ENCODE measurements at regions not wholly inside any gene's neighbourhood (a gene's known extent, or its start where the extent isn't known, plus 50 kb on each side); places are given as distances from the start of the nearest gene placed in this dataset.
A peak's percentile ranks its signal among the peaks of the same experiment; 100 is the strongest.

- H3K4me3 Mint-ChIP-seq = no peak overlapping the region
- peak; percentile 50 for ATAC-seq
- H3K27ac Mint-ChIP-seq = no peak overlapping the region
- peaks cover 13% of the 10 kb centered on the region for H3K27me3 Mint-ChIP-seq
- peaks cover 4% of the 10 kb centered on the region for H3K9me3 Mint-ChIP-seq
- H3K4me1 Mint-ChIP-seq = peaks cover 6% of the 10 kb centered on the region
- no peaks in the 10 kb centered on the region for H3K36me3 Mint-ChIP-seq
Measured at GRCh38 chr4:153950100-153950979, 161.5 kb upstream of the SFRP2 start.

- H3K27me3 Mint-ChIP-seq = peaks cover 18% of the 10 kb centered on the region
- no peak overlapping the region for H3K27ac Mint-ChIP-seq
- H3K4me3 Mint-ChIP-seq = no peak overlapping the region
- peaks cover 4% of the 10 kb centered on the region for H3K9me3 Mint-ChIP-seq
- H3K4me1 Mint-ChIP-seq = peaks cover 6% of the 10 kb centered on the region
- ATAC-seq = no peak
- H3K36me3 Mint-ChIP-seq = no peaks in the 10 kb centered on the region
Measured at GRCh38 chr4:153948041-153948440, 159.2 kb upstream of the SFRP2 start.

- Mint-ChIP-seq H3K4me3 (no peak overlapping the region), H3K4me1 (peaks cover 6% of the 10 kb centered on the region), H3K27ac (no peak overlapping the region), H3K9me3 (peaks cover 4% of the 10 kb centered on the region), H3K36me3 (no peaks in the 10 kb centered on the region), H3K27me3 (peaks cover 18% of the 10 kb centered on the region)
- ATAC-seq = no peak
Measured at GRCh38 chr4:153947124-153947523, 158.2 kb upstream of the SFRP2 start.

- peaks cover 19% of the 10 kb centered on the region for H3K27me3 Mint-ChIP-seq
- H3K4me3 Mint-ChIP-seq = no peak overlapping the region
- no peaks in the 10 kb centered on the region for H3K36me3 Mint-ChIP-seq
- H3K4me1 Mint-ChIP-seq = peaks cover 6% of the 10 kb centered on the region
- H3K27ac Mint-ChIP-seq = no peak overlapping the region
- ATAC-seq = no peak
- peaks cover 4% of the 10 kb centered on the region for H3K9me3 Mint-ChIP-seq
Measured at GRCh38 chr4:153945704-153946103, 156.8 kb upstream of the SFRP2 start.

GRCh38 chr4:153943738-153944415, 155.0 kb upstream of the SFRP2 start:
- Mint-ChIP-seq H3K27me3 (peaks cover 26% of the 10 kb centered on the region), H3K4me3 (no peak overlapping the region), H3K4me1 (no peaks in the 10 kb centered on the region), H3K27ac (no peak overlapping the region), H3K36me3 (no peaks in the 10 kb centered on the region), H3K9me3 (peaks cover 4% of the 10 kb centered on the region)
- ATAC-seq = no peak

- Mint-ChIP-seq H3K4me3 (no peak overlapping the region), H3K27me3 (peaks cover 19% of the 10 kb centered on the region), H3K9me3 (peaks cover 7% of the 10 kb centered on the region), H3K36me3 (no peaks in the 10 kb centered on the region), H3K27ac (no peak overlapping the region), H3K4me1 (no peaks in the 10 kb centered on the region)
- peak; percentile 5 for ATAC-seq
Measured at GRCh38 chr4:153940916-153941315, 152.0 kb upstream of the SFRP2 start.

GRCh38 chr4:153939570-153939969, 150.7 kb upstream of the SFRP2 start:
- peaks cover 19% of the 10 kb centered on the region for H3K27me3 Mint-ChIP-seq
- peaks cover 3% of the 10 kb centered on the region for H3K9me3 Mint-ChIP-seq
- H3K36me3 Mint-ChIP-seq = no peaks in the 10 kb centered on the region
- H3K4me1 Mint-ChIP-seq = no peaks in the 10 kb centered on the region
- no peak overlapping the region for H3K4me3 Mint-ChIP-seq
- no peak overlapping the region for H3K27ac Mint-ChIP-seq
- no peak for ATAC-seq

GRCh38 chr4:153938994-153939393, 150.1 kb upstream of the SFRP2 start:
- Mint-ChIP-seq H3K4me1 (no peaks in the 10 kb centered on the region), H3K4me3 (no peak overlapping the region), H3K9me3 (peaks cover 3% of the 10 kb centered on the region), H3K27me3 (peaks cover 24% of the 10 kb centered on the region), H3K36me3 (no peaks in the 10 kb centered on the region), H3K27ac (no peak overlapping the region)
- ATAC-seq = no peak

- Mint-ChIP-seq H3K9me3 (peaks cover 3% of the 10 kb centered on the region), H3K4me1 (no peaks in the 10 kb centered on the region), H3K36me3 (no peaks in the 10 kb centered on the region), H3K27ac (no peak overlapping the region), H3K27me3 (peaks cover 24% of the 10 kb centered on the region), H3K4me3 (no peak overlapping the region)
- no peak for ATAC-seq
Measured at GRCh38 chr4:153937289-153937688, 148.4 kb upstream of the SFRP2 start.

- H3K9me3 Mint-ChIP-seq = peaks cover 3% of the 10 kb centered on the region
- no peaks in the 10 kb centered on the region for H3K36me3 Mint-ChIP-seq
- peaks cover 24% of the 10 kb centered on the region for H3K27me3 Mint-ChIP-seq
- H3K27ac Mint-ChIP-seq = no peak overlapping the region
- H3K4me3 Mint-ChIP-seq = no peak overlapping the region
- no peaks in the 10 kb centered on the region for H3K4me1 Mint-ChIP-seq
- no peak for ATAC-seq
Measured at GRCh38 chr4:153936121-153936520, 147.2 kb upstream of the SFRP2 start.

- H3K27ac Mint-ChIP-seq = no peak overlapping the region
- peaks cover 16% of the 10 kb centered on the region for H3K27me3 Mint-ChIP-seq
- no peak overlapping the region for H3K4me3 Mint-ChIP-seq
- no peaks in the 10 kb centered on the region for H3K36me3 Mint-ChIP-seq
- H3K9me3 Mint-ChIP-seq = peaks cover 3% of the 10 kb centered on the region
- no peak for ATAC-seq
- no peaks in the 10 kb centered on the region for H3K4me1 Mint-ChIP-seq
Measured at GRCh38 chr4:153934688-153935017, 145.8 kb upstream of the SFRP2 start.

GRCh38 chr4:153933915-153934687, 145.2 kb upstream of the SFRP2 start:
- H3K4me1 Mint-ChIP-seq = no peaks in the 10 kb centered on the region
- no peak overlapping the region for H3K27ac Mint-ChIP-seq
- H3K27me3 Mint-ChIP-seq = peaks cover 16% of the 10 kb centered on the region
- peaks cover 3% of the 10 kb centered on the region for H3K9me3 Mint-ChIP-seq
- no peak overlapping the region for H3K4me3 Mint-ChIP-seq
- ATAC-seq = no peak
- no peaks in the 10 kb centered on the region for H3K36me3 Mint-ChIP-seq

- no peak overlapping the region for H3K27ac Mint-ChIP-seq
- H3K27me3 Mint-ChIP-seq = peaks cover 25% of the 10 kb centered on the region
- no peak overlapping the region for H3K4me3 Mint-ChIP-seq
- no peaks in the 10 kb centered on the region for H3K9me3 Mint-ChIP-seq
- no peaks in the 10 kb centered on the region for H3K4me1 Mint-ChIP-seq
- no peaks in the 10 kb centered on the region for H3K36me3 Mint-ChIP-seq
- ATAC-seq = no peak
Measured at GRCh38 chr4:153931804-153932203, 142.9 kb upstream of the SFRP2 start.

GRCh38 chr4:153929675-153930074, 140.8 kb upstream of the SFRP2 start:
- no peak overlapping the region for H3K4me3 Mint-ChIP-seq

GRCh38 chr4:153927451-153927850, 138.6 kb upstream of the SFRP2 start:
- H3K36me3 Mint-ChIP-seq = no peaks in the 10 kb centered on the region

More at GRCh38 chr4:153929675-153930074, 140.8 kb upstream of the SFRP2 start:
- Mint-ChIP-seq H3K36me3 (no peaks in the 10 kb centered on the region), H3K27me3 (peaks cover 16% of the 10 kb centered on the region), H3K9me3 (no peaks in the 10 kb centered on the region), H3K4me1 (no peaks in the 10 kb centered on the region), H3K27ac (no peak overlapping the region)
- ATAC-seq = no peak

More at GRCh38 chr4:153927451-153927850, 138.6 kb upstream of the SFRP2 start:
- H3K9me3 Mint-ChIP-seq = no peaks in the 10 kb centered on the region
- peaks cover 9% of the 10 kb centered on the region for H3K27me3 Mint-ChIP-seq
- H3K4me3 Mint-ChIP-seq = no peak overlapping the region
- no peaks in the 10 kb centered on the region for H3K4me1 Mint-ChIP-seq
- H3K27ac Mint-ChIP-seq = no peak overlapping the region
- no peak for ATAC-seq

Data from stimulated activated memory B cell treated with anti-CD40 and anti-IgM and Interleukin-4, amounts not matched to agents 10 μg/mL and 1 μg/mL and 100 μg/mL, for 72 hours (primary cell).